Dermis blood vessel endothelial cell (primary cell): ENCODE measurements at regions not wholly inside any gene's neighbourhood (a gene's known extent, or its start where the extent isn't known, plus 50 kb on each side); places are given as distances from the start of the nearest gene placed in this dataset.
A peak's percentile ranks its signal among the peaks of the same experiment; 100 is the strongest.

Experiments used
- DNase-seq: peaks from one replicate; pipeline ENCODE4 v3.0.0; 2010

DNA sequence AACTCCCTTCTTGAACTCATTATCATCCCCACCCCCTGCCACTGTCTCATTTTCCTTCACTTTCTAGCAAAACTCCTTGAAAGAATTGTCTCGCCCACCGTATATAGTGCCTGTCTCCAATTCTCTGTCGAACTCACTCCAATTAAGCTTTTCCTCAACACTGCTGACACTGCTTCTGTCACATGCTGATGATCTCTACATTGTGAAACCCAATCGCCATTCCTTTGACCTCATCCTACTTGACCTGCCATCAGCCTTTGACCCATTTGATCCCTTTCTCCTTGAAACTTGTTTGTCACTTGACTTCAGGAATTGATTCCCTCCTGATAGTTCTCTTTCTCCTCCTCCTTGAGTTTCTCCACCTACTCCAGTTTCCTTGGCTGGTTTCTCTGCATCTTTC, 54.8 kb downstream of the CCDC71L start:
- no peak for DNase-seq

DNA sequence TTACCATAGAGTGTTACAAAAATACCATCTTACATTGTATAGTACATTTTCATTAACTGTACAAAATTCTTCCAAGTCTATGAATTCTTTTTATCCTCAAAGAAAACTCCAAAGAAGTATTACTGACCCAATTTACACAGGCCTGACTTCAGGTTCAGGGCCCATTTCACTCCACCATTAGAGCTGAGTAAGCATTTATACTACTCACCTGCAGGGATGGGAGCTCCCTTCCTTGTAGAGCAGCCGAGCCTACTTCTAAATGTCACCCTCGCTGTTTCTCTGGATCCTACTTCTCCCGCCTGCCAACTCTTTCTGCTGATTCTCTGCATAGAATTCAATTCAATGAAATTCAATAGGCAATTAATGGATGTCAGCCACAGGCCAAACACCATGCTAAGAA, 56.0 kb downstream of the CCDC71L start:
- no peak for DNase-seq

DNA sequence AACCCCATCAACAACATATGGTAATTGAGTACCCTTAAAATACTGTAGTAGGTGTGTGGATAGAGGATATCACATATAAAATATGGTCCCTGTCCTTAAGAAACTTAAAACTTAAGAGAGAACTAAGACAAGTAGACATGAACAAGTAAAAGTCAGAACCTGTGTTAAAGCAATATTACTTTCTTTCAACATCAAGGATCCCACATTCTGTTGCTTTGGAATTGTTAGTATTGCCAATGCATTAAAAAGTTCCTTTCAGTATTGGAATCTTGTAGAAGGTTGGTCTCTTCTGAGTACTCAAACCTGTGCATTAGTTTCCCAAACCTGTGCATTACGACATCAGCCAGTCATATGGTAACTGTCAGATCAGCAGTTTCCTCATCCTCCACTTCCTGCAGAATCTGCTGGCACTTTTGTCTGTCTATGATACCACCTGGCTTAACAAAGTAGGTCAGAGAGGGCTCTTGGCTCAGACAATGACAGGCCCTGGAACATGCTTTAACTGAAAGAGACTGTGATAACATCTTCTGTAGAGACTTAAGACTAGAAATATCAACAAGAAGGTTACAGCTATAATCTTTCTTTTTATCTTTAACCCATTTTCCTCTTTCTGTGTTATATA, 56.5 kb downstream of the CCDC71L start:
- DNase-seq, result peak; percentile 48

DNA sequence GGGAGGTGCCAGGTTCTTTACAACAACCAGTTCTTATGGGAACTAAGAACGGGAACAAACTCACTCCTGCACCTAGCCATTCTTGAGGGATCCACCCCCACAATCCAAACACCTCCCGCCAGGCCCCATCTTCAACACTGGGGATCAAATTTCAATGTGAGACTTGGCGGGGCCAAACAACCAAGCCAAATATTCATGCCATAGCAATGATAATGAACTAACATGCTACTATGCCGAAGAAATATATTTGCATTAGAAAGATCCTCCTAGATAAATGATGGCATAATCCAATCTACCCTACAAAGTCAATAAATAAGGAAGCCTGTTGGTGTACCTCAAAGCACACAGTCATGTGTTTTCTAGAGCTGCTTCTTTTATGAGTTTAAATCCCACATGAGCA, 57.6 kb downstream of the CCDC71L start:
- no peak for DNase-seq

DNA sequence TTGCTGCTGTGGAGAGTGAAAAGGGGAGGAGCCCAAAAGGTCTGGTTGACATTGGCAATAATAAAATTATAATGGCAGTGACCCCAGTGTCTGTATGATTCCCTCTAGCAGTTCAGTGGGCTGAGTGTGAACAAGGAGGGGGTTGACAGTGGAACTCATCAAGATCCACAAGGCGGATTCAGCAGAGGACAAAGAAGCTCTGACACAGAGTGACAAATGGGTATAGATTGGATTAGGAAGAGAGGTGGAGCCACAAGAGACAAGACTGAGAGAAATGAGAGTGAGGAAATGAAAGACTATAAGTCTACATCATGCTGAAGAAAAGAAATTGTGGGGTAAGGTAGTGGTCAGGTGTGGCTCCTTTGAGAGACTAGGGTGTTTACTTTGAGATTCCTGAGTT, 58.9 kb downstream of the CCDC71L start:
- no peak for DNase-seq

DNA sequence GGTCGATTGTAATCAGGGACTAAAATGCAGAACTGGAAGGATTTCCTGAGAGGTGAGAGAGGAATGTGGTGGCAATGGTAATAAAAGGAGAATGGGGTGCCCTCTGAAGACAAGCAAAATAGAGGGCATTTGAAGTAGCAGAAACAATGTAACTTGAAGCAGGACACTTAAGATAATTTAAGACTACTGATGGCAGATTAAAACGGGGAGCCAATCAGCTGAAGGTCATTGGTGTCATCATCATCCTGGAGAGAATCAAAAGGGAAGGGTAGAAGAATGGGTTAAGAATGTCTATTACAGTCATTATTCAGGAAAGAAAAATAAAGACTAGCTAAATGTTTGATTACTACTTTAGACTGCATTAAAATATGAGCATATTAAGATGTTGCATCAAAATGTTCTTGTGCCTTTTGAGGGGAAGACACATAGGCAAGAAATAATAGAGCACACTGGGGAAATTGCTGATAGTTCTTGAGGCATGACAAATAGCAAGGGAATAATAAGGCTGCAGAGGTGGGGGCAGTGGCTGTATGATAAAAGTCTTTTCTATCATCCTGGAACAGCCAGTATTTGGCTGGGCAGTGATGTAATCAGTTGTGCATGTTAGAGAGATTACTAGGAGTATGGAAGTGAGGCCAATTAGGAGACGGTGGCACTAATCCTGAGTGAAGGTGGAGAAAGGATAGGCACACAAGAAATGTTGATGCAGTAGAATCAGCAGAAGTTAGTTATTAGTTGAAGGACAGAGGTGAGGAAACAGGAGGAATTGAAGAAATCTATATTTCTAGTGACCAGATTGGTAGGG, 60.2 kb downstream of the CCDC71L start:
- DNase-seq, result no peak

DNA sequence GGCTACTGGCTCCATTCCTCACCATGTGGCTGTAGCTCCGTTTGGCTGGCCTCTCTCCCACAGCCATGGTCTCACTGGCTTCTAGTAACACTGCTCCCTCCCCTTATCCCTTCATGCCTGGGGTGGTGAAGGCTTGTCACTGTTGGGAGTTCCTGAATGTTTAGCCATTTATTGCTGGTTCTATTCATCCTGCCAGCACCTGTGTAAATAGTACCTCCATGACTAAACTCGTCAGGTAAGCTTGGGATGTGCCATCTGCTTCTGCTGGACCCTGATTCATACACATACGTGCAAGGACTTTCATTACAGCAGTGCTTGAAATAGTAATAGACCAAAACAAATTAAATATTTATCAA, 61.6 kb downstream of the CCDC71L start:
- no peak for DNase-seq

DNA sequence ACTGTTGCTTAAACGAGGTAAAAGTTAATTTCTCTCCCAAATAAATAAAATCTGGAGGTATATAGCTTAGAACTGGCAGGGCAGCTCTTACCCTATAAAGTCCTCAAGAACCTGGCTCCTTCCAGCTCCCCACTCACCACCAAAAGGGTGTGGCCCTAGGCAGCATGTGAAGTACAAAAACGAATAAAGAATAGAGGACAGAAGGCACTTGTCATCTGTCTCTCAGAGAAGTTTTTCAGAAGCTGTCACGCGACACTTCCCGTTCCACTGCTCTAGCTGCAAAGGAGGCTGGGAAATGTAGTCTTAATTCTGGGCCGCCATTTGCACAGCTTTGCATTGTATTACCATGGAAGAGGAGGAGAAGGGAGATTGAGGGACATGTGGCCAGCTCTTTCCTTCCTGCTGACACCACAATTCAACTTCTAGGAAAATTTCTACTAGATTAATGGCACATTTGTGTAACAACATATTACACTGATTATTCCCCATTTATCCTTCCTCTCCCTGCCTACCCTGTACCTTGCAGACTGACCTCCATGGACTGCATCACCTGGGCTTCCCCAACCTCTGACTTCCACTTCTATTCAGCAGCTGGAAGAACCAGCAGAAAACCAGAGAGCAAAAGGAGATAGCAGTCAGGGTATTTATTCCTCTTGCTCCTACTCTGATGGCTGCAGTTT, 62.2 kb downstream of the CCDC71L start:
- peak; percentile 92 for DNase-seq

DNA sequence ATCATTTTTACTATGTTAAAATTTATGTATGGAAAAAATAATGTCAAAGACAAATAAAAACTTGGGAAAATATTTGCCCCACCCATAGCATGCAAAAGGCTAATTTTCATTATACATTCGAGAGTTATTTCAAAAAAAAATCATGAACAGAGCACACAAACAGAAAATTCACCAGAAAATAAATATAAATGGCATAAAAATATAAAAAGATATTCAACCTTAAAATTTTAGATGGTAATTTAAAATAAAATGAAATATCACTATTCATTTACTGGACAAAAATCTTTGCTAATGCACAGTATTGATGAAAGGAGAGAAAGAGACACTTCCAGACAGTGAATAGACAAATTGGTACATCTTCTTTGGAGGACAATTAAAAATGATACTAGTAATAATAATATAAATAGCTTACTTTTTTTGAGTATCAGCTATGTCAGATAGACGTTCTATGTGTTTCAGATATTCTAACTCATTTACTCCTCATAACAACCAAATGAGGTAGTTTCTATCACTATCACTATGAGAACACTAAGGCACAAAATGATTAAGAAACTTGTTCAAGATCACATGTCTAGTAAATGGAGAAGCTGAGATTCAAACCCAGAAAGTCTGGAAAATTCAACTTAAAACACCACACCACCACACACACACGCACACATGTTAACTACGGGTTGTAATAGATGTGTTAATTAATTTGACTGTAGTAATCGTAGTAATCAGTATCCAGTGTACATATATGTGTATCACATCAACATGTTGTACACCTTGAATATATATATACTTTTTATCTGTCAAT, 63.0 kb downstream of the CCDC71L start:
- DNase-seq, result peak; percentile 22

DNA sequence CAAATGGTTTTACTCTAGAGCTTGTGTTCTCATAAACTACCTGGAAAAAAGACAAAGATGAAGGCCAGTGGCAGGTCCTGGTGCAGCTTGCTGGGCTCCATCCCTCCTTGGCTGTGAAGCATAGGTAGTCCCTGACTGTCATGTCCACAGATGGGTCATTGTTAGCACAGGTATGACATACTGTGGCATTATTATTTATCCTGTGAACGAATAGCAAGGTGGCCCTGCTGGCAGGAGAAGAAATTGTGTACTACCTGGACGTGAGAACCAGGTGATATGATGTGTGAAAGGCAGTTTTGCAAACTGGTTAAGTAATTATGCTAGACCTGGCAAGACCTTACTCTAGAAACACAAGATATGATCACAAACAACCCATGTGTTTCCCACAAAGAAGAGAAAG, 63.9 kb downstream of the CCDC71L start:
- no peak for DNase-seq

DNA sequence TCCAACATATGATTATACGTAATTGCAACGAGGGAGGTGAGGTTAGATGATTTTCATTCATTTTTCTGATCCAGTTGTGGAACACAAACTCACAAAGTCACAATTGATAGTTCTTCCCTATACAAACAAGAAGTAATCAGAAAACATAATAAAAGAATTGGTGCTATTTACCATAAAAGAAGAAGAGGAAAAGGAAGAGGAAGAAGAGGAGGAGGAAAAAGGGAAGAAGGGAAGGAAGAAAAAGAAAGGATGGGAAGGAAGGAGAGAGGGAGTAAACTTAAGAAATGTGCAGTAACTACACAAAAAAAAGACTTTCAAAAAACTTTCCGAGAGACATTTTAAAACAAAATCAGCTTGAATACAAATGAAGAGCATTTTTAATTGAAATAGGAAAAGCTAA, 65.0 kb downstream of the CCDC71L start:
- no peak for DNase-seq

DNA sequence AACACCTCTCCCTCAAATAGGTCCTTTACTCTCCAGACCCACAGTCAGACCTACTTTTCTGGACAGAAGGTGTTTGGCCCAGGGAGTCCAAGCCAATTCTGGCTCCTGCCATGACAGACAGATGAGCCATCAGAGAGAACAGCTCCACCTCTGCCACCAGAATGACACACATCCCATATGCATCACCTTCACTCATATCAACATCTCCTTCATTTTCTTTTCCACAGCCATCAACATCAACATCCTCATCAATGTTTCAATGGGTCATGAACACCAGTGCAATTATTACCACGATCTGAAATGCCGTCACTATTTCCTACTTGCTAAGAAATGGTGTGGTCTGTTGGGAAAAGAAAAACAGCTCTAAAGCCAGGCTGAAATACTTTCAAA, 67.9 kb downstream of the CCDC71L start:
- no peak for DNase-seq

DNA sequence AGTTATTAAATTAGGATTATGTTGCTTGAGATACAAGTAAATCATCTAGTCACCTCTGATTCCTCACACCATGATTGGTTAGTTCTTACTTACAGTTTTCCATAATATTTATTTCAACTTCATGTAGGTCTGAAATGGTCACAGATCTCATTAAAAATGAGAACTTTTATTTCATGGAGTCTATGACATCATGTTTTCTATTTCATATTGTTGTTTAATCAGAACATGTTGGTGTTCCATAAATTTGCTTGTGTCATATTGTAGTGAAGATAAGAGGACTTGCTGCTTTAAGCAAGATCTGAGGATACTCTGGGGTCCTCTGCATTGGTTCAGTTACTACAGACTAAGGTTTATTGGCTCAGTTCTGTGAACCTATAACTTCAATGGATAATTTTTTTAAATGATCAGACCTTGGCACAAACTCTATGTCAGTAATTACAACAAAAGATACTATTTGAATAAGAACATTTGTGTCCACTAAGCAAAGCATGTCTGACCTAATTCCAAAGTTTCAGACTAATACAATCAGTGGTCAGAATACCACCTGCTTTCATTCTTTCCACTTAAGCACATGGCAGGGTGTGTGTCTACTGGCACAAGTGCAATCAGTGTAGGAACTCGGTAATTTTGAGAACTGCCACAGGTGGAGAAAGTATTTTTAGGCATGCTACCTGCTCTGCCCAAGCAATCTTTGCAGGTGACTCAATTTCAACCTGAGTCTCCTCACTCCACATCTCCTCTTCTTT, 68.5 kb downstream of the CCDC71L start:
- no peak for DNase-seq

DNA sequence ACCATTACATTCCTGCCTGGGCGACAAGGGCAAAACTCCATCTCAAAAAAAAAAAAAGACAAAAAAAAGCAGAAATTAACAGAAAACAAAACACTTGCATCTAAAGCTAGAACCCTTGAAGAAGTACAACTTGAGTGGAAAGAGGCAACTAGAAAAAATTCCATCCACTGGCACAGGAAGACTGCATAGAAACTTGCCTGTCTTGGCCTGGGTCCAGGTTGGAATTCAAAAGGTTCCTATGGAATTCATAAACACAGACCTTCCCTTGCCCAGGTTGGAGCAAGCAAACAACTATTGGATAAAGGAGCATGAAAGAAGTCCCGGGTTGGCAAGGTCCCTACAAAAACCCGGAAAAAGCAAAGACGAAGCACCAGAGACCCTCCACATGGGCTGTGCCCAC, 69.8 kb downstream of the CCDC71L start:
- peak; percentile 83 for DNase-seq

DNA sequence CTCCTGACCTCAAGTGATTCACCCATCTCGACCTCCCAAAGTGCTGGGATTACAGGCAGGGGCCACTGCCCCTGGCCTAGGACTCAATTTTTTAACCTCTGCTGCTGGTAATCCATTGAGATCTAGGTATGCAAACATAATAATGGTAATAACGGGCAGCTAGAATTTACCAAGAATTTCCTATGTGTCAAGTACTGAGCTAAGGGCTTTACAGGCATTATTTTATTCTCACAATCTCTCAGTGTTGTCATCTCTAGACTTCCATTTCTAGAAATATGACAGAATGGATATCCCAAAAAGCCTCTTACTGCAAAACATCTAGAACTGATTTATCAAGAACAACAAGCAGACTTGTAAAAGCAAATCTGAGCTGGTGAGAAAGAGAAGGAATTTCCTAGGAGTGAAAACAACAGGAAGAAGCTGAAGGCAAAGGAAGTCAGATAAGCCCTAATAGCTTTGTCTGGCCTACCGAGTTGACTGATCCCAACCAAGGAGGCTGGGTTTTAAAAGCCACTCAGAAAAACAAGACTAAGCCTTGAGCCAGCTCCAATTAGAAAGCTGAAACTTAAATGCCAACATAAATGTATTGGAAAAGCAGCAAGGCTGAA, 70.6 kb downstream of the CCDC71L start:
- DNase-seq, result peak; percentile 97

DNA sequence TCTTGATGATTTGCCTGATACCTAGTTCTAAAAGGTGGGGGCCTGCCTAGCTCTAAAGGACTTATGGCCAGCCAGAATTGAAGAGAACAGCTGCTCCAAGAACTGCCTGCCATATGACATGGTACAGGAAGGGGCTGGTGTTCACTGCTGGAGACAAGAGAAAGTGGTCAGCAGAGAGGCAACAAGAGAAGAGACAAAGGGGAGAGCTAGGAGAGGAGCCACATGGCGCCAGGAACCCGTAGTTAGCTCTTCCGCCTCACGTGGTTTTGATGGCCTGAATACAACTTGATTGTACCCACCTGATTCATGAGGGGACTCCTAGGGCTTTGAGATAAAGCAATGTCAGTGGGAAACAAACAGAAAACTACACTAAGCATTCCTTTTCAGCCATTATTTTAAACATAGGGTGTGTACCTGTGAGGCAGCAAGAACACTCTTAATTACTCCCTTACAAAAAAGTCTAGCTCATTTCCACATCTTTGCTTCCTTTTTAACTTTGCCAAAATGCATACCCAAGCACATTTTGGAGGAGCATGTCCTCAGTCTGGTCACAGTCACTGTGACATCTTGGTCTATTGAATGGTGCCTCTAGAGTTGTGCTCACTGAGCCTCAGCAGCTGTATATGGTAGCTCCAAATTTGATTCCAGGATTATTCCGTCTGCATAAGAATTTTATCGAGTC, 71.6 kb downstream of the CCDC71L start:
- DNase-seq, result no peak

DNA sequence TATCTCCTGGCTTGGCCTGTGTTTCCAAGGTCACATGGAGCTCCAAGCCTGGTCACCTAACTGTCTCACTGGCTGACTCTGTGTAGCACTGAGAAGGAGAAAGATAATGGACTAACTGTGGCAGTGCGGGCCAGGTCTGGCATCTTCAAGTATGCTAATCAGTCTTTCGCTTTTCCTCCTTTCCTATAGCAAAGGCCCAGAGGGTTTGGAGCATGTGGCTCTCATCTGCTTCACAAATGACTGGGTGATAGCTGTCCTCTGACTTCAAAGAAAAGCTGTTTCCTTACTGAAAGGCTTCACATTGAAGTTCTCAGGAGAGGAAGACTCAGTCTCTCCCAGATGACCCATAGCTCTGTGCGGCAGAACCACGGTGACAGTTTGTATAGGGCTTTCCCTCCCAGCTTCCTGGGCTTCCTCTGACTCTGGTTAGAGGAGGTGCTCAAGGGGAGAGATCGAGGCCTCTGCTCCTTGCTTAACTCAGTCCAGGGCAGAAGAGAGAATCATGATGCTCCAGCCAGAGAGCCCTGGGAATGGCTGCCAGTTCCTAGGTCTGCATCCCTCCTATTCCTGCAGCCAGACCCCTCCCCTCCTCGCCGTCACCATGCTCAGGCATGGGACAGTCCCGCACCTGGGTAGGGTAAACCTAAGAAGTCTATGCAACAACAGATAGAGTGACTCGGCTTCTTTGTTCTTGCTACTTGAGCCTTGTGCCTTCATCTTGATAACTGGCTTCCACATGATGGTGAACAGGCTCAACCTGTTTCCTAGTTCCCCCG, 72.3 kb downstream of the CCDC71L start:
- DNase-seq, result no peak

DNA sequence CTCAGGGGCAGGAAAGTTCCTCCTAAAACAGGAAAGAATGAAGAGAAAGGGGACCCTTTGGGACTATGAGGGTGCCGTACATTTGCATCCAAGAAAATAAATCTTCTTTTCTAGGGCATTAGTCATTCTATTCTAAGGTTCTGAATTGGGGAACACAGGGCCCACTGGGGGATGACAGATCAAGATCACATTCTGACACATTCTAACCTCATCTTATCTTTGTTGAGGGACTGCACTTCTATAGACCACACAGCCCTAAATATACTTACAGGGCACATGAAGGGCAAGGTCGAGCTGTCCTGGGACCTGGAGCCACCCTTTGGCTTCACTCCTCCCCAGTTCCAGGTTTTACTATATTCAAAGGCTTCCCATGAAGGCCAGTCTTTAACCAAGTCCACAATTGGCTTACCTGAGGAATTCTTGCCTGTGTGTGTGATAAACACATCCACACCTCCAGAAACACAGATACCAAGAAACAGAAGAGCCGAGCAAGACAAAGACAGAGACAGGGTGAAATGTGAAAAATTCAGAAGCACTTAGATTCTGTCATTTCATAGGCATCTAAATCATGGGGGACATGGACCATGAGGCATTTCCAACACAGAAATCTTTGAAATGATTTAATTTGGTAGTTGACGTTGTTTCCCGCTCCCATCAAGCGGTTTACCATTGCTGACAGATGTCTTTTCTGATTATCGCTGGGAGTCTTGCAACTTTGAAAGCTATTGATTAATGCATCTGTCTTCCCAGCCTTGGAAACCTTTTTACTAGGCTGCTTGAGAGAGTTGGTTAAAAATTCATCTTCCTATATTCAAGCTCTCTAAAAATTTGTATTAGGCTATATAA, 75.8 kb downstream of the CCDC71L start:
- DNase-seq, result no peak
